NT2/D1 (cell line): ENCODE measurements at regions not wholly inside any gene's neighbourhood (a gene's known extent, or its start where the extent isn't known, plus 50 kb on each side); places are given as distances from the start of the nearest gene placed in this dataset.

Experiments
- DNase-seq: peaks from one replicate; pipeline ENCODE4 v3.0.0-alpha.2; 2011; ENCODE audit warnings: low read depth, low spot score
- H3K27me3 ChIP-seq: 2 replicates; pipeline ENCODE4 v1.6.0; 2011; ENCODE audit warnings: mild to moderate bottlenecking; ENCODE audit not compliant: insufficient read length, insufficient read depth
- H3K36me3 ChIP-seq: 2 replicates; pipeline ENCODE4 v1.6.1; 2011; ENCODE audit warnings: mild to moderate bottlenecking, low read length, mixed read lengths; ENCODE audit not compliant: insufficient read depth, insufficient read length
- H3K4me1 ChIP-seq: 2 replicates; pipeline ENCODE4 v1.5.1; 2011; ENCODE audit not compliant: insufficient read depth, insufficient read length
- H3K4me3 ChIP-seq: 2 replicates; pipeline ENCODE4 v1.5.1; 2011; ENCODE audit warnings: low read depth; ENCODE audit not compliant: insufficient read length
- H3K9ac ChIP-seq: 2 replicates; pipeline ENCODE4 v1.6.0; 2011; ENCODE audit warnings: low read depth; ENCODE audit not compliant: insufficient read length
- H3K9me3 ChIP-seq: 2 replicates; pipeline ENCODE4 v1.5.1; 2011; ENCODE audit warnings: mild to moderate bottlenecking, low read length; ENCODE audit not compliant: insufficient read depth
- SUZ12 ChIP-seq: IDR thresholded peaks from 2 replicates; pipeline ENCODE4 v1.6.1; 2011; ENCODE audit not compliant: insufficient read length, insufficient read depth; ENCODE audit errors: extremely low read depth
- YY1 ChIP-seq: IDR thresholded peaks from 2 replicates; pipeline ENCODE4 v1.6.1; 2011; ENCODE audit not compliant: insufficient read length, insufficient read depth
- ZNF274 ChIP-seq: IDR thresholded peaks from 2 replicates; pipeline ENCODE4 v1.6.1; 2011; ENCODE audit warnings: mild to moderate bottlenecking, low read depth, low read length

DNA sequence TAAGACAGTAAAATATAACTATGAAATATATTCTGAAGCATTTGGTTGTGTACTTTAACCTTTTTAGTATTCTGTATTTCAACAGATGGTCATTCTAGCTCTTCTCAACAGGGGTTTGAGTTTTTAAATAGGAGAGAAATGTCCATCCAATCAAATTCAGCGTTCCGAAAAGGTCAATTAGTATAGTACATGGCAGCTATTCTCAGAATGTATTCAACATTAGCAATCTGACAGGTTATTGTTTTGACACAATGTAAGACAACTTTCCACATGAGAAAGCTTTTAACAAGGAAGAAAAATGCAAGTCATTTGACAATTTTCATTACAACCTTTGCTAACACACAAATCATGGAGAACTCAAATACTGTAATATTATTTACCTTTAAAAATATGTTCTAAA is 996.3 kb upstream of the CDH10 start:
- H3K4me3 ChIP-seq = no peak overlapping the region
- TF ChIP-seq ZNF274 = no peak
- no peak for TF ChIP-seq YY1
- no peak for TF ChIP-seq SUZ12
- no peaks in the 10 kb centered on the region for H3K4me1 ChIP-seq
- H3K9ac ChIP-seq = no peak overlapping the region
- H3K36me3 ChIP-seq = no peaks in the 10 kb centered on the region
- H3K27me3 ChIP-seq = no peaks in the 10 kb centered on the region
- no peak for DNase-seq
- H3K9me3 ChIP-seq = no peaks in the 10 kb centered on the region

DNA sequence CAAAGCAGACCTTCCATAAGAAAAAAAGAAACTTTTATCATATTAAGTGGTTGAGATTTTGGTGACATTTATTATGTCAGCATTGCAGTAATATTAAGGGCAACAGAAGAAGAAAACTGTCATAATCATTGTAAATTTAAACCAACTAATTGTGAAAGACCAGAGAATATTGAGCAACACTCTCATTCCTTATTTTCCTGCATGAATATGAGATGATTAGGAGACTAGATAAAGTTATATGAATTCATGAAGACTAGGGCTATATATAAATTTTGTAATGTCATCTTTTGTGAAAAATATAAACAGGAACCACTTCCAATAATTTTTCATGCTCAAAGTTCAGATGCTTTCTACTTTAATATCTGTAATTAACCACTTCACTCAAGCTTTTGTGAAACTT is 974.5 kb upstream of the CDH10 start:
- Histone ChIP-seq H3K36me3 (no peaks in the 10 kb centered on the region), H3K4me3 (no peak overlapping the region), H3K4me1 (no peaks in the 10 kb centered on the region), H3K9me3 (peaks cover 11% of the 10 kb centered on the region; the same call in 1 of the 2 replicates), H3K9ac (no peak overlapping the region), H3K27me3 (no peaks in the 10 kb centered on the region)
- DNase-seq = no peak
- TF ChIP-seq ZNF274 = no peak
- TF ChIP-seq YY1 = no peak

DNA sequence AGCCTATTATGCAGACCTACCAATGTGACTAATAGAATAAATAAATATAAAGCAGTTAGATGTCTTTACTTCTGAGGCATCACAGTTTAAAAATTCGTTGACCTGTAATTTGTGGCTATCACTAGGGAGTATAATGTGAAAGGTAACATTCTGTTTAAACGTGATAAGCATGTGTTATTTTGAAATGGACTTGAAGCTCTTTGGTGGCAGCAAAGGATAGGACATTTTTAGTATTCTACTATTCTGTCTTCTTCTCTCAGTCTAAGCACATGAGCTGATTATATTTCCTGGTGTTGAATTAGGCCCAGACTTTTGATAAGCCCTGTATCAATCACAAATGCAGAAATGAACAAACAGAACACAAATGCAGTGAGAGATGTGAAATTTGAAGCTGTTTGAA is 974.0 kb upstream of the CDH10 start:
- no peak for DNase-seq
- Histone ChIP-seq H3K4me3 (no peak overlapping the region), H3K9me3 (peaks cover 11% of the 10 kb centered on the region; the same call in 1 of the 2 replicates), H3K9ac (no peak overlapping the region), H3K36me3 (no peaks in the 10 kb centered on the region), H3K4me1 (no peaks in the 10 kb centered on the region), H3K27me3 (no peaks in the 10 kb centered on the region)
- no peak for TF ChIP-seq YY1
- no peak for TF ChIP-seq ZNF274
- TF ChIP-seq SUZ12 = no peak

DNA sequence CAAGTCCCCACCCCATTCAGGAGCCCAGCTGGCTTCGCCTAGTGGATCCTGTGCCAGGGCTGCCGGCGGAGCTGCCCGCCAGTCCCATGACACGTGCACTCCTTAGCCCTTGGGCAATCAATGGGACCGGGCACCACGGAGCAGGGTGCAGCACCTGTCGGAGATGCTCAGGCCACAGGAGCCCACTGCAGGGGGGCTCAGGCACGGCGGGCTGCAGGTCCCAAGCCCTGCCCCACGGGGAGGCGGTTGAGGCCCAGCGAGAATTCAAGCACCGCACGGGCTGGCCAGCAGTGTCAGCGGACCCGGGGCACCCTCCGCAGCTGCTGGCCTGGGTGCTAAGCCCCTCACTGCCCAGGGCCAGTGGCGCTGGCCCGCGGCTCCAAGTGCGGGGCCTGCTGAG is 969.7 kb upstream of the CDH10 start:
- TF ChIP-seq YY1 (no peak), ZNF274 (no peak), SUZ12 (no peak)
- Histone ChIP-seq H3K4me3 (no peak overlapping the region), H3K9me3 (peaks cover 11% of the 10 kb centered on the region; the same call in 1 of the 2 replicates), H3K4me1 (no peaks in the 10 kb centered on the region), H3K36me3 (no peaks in the 10 kb centered on the region), H3K27me3 (no peaks in the 10 kb centered on the region), H3K9ac (no peak overlapping the region)
- no peak for DNase-seq

DNA sequence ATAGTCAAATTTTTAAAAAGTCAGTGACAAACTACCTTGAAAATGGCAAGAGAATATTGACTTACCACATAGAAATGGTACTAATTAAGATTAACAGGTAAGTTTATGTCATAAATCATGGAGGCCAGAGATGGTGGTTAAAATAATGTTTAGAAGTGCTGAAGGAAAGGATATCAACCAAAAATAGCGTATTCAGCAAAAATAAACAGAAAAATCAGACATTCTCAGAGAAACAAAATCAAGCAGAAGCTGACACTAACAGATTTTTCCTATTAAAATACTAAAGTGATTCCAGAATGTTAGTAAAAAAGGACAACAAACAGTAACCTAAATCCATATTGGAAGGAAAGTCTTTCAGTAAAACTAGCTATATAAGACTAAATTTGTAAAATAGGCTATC is 959.9 kb upstream of the CDH10 start:
- Histone ChIP-seq H3K36me3 (no peaks in the 10 kb centered on the region), H3K9ac (no peak overlapping the region), H3K4me1 (no peaks in the 10 kb centered on the region), H3K4me3 (no peak overlapping the region), H3K9me3 (no peaks in the 10 kb centered on the region; the same call in 1 of the 2 replicates), H3K27me3 (no peaks in the 10 kb centered on the region)
- DNase-seq = no peak
- no peak for TF ChIP-seq YY1
- TF ChIP-seq ZNF274 = no peak
- no peak for TF ChIP-seq SUZ12

DNA sequence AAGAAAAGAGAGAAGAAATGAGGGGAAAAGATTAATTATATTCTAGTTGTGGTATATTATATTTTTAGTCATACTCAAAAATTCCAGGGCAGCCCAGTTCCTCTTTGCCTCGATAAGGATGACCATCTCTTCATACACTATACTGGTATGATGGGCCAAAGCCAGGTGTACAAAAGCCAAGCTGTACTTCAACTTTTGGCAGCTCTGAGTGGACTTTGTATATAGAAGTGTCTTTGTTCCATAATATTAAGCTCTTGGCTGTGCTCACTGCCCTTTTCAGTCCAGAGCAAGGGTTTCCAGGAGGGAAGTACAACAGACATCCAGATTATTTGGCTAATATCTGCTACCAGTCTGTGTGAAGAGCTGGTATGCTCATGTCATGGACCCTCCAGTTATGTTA is 934.3 kb upstream of the CDH10 start:
- H3K9me3 ChIP-seq = no peaks in the 10 kb centered on the region
- no peaks in the 10 kb centered on the region for H3K36me3 ChIP-seq
- no peak for DNase-seq
- no peaks in the 10 kb centered on the region for H3K27me3 ChIP-seq
- TF ChIP-seq SUZ12 = no peak
- TF ChIP-seq YY1 = no peak
- no peak for TF ChIP-seq ZNF274
- no peak overlapping the region for H3K4me3 ChIP-seq
- no peaks in the 10 kb centered on the region for H3K4me1 ChIP-seq
- no peak overlapping the region for H3K9ac ChIP-seq

DNA sequence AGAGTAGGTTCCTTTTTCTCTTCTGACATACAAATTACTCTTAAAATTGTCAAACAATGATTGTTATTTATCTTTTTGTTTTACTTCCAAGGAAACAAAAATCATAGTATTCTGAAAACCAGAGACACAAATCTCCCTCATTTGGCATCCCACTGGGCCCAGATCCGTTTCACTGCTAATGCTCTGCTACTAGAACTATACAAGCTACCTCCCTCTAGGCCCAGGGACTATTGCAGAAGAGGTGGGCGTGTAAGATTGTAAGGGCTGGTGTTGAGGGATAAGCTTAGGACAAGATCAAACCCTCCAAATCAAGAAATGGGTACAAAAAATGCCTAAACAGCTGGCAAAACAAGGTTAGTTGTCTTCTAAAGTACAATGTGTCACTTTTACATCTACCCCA is 928.9 kb upstream of the CDH10 start:
- H3K27me3 ChIP-seq = no peaks in the 10 kb centered on the region
- DNase-seq = no peak
- no peaks in the 10 kb centered on the region; the same call in 1 of the 2 replicates for H3K9me3 ChIP-seq
- no peak overlapping the region for H3K9ac ChIP-seq
- no peaks in the 10 kb centered on the region for H3K4me1 ChIP-seq
- TF ChIP-seq SUZ12 = no peak
- no peak for TF ChIP-seq ZNF274
- TF ChIP-seq YY1 = no peak
- no peaks in the 10 kb centered on the region for H3K36me3 ChIP-seq
- no peak overlapping the region for H3K4me3 ChIP-seq
